ENCODE measurements at regions not wholly inside any gene's neighbourhood (a gene's known extent, or its start where the extent isn't known, plus 50 kb on each side); places are given as distances from the start of the nearest gene placed in this dataset.

- Histone ChIP-seq H3K56ac (replicated peaks; ENCODE audit: insufficient read length, low read depth, low read length) (no peak overlapping the region), H3K27me3 (replicated peaks in 1 of 4; ENCODE audit: control insufficient read depth in 3 of 4, extremely low read depth in 1 of 4, insufficient read depth in 3 of 4, low read length in 3 of 4) (no peaks in the 10 kb centered on the region), H3K9me3 (ENCODE audit: insufficient read depth in 2 of 2, low read depth in 1 of 2, low read length in 1 of 2) (no peaks in the 10 kb centered on the region), H3K4me3 (ENCODE audit: extremely low read depth in 1 of 4, insufficient read depth in 2 of 4, low read depth in 3 of 4, low read length in 4 of 4) (no peak overlapping the region), H3K27ac (ENCODE audit: low read depth, low read length) (no peak overlapping the region), H2BK15ac (ENCODE audit: low read length) (no peak overlapping the region), H3K9ac (replicated peaks in 1 of 4; ENCODE audit: extremely low read depth in 1 of 4, low read depth in 3 of 4, low read length in 3 of 4) (no peak overlapping the region), H4K20me1 (replicated peaks in 1 of 2; ENCODE audit: control insufficient read depth in 1 of 2, insufficient read depth in 2 of 2, low read length in 2 of 2) (no peaks in the 10 kb centered on the region), H3K36me3 (ENCODE audit: control insufficient read depth in 2 of 4, insufficient read depth in 4 of 4, low read length in 3 of 4) (no peaks in the 10 kb centered on the region), H2BK12ac (ENCODE audit: low read depth, low read length) (no peak overlapping the region), H3K4me1 (replicated peaks in 1 of 4; ENCODE audit: control insufficient read depth in 3 of 4, insufficient read depth in 4 of 4, low read length in 3 of 4) (no peaks in the 10 kb centered on the region), H3K79me2 (ENCODE audit: control insufficient read depth in 1 of 2, insufficient read depth in 2 of 2, low read length in 2 of 2) (no peaks in the 10 kb centered on the region), H2BK20ac (ENCODE audit: low read length) (no peak overlapping the region), H3K23me2 (ENCODE audit: low read depth, low read length) (no peaks in the 10 kb centered on the region; the same call in 1 of the 2 replicates), H3K79me1 (ENCODE audit: low read depth, low read length) (no peaks in the 10 kb centered on the region), H3K4me2 (ENCODE audit: insufficient read depth in 1 of 2, low read depth in 2 of 2, low read length in 2 of 2) (no peak overlapping the region), H3K4ac (replicated peaks; ENCODE audit: insufficient read length, low read depth, low read length) (no peak overlapping the region), H3K14ac (ENCODE audit: insufficient read length) (no peak overlapping the region), H3K18ac (ENCODE audit: extremely low read depth, low read length) (no peak overlapping the region), H4K8ac (ENCODE audit: extremely low read depth, insufficient read depth, low read length) (no peak overlapping the region), H3K23ac (ENCODE audit: insufficient read length) (no peak overlapping the region), H2AK5ac (ENCODE audit: low read depth, low read length) (no peak overlapping the region), H4K5ac (ENCODE audit: insufficient read length, low read depth, low read length) (no peak overlapping the region), H2BK5ac (ENCODE audit: low read depth, low read length) (no peak overlapping the region), H2AFZ (ENCODE audit: low read length) (no peak overlapping the region), H4K91ac (replicated peaks; ENCODE audit: insufficient read length, low read length) (no peak overlapping the region), H2BK120ac (replicated peaks; ENCODE audit: low read depth, low read length) (no peak overlapping the region)
- ChIA-PET POLR2A (ENCODE audit: partially characterized antibody) (no interaction called here), CTCF (ENCODE audit: partially characterized antibody) (no interaction called here)
- no peak for FAIRE-seq
- TF ChIP-seq TEAD4 (IDR thresholded peaks at IDR 0.05; ENCODE audit: low read depth, low read length) = no peak
- no peak for TF ChIP-seq ASH2L (IDR thresholded peaks at IDR 0.05; ENCODE audit: low read length)
- TF ChIP-seq, protein P1, sequence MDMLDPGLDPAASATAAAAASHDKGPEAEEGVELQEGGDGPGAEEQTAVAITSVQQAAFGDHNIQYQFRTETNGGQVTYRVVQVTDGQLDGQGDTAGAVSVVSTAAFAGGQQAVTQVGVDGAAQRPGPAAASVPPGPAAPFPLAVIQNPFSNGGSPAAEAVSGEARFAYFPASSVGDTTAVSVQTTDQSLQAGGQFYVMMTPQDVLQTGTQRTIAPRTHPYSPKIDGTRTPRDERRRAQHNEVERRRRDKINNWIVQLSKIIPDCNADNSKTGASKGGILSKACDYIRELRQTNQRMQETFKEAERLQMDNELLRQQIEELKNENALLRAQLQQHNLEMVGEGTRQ (IDR thresholded peaks at IDR 0.05; ENCODE audit: low read length) = no peak
- TF ChIP-seq SP1 (IDR thresholded peaks at IDR 0.05; ENCODE audit: low read depth, low read length) = no peak
- no peak for TF ChIP-seq RFX5 (IDR thresholded peaks at IDR 0.05; ENCODE audit: borderline replicate concordance, low read depth, low read length)
- TF ChIP-seq CHD2 (IDR thresholded peaks at IDR 0.05; ENCODE audit: low read length) = no peak
- TF ChIP-seq KDM5A (IDR thresholded peaks at IDR 0.05; ENCODE audit: low read length) = no peak
- TF ChIP-seq NANOG (IDR thresholded peaks at IDR 0.05; ENCODE audit: insufficient read depth, low read depth, low read length, poor library complexity, severe bottlenecking) = no peak
- TF ChIP-seq TCF12 (IDR thresholded peaks at IDR 0.05; ENCODE audit: low read depth, low read length) = no peak
- no peak for TF ChIP-seq RNF2 (IDR thresholded peaks at IDR 0.05; ENCODE audit: borderline replicate concordance, low read depth, low read length, missing control alignments, poor library complexity, severe bottlenecking)
- no peak for TF ChIP-seq NRF1 (IDR thresholded peaks at IDR 0.05; ENCODE audit: low read depth, low read length)
- no peak for TF ChIP-seq YY1 (IDR thresholded peaks at IDR 0.05; ENCODE audit: low read depth, low read length)
- WGBS, 2 experiments (ENCODE audit: extremely low coverage in 1 of 2, insufficient coverage in 1 of 2, insufficient read length in 1 of 2, insufficient replicate concordance in 2 of 2, low coverage in 1 of 2, low lambda C conversion rate in 2 of 2, missing lambda C conversion rate in 1 of 2) = 90% methylated on average over 3 of the region's 3 CpGs; no CpG with 5 or more reads in 1 of the 2 experiments
- no peak for DNase-seq (ENCODE audit: low read depth in 1 of 2, low spot score in 2 of 2)
Measured at GRCh38 chr18:39737869-39738268, 2172.3 kb upstream of the CELF4 start.

Measured in H1 (cell line).